ENCODE measurements at regions not wholly inside any gene's neighbourhood (a gene's known extent, or its start where the extent isn't known, plus 50 kb on each side); places are given as distances from the start of the nearest gene placed in this dataset.

DNA sequence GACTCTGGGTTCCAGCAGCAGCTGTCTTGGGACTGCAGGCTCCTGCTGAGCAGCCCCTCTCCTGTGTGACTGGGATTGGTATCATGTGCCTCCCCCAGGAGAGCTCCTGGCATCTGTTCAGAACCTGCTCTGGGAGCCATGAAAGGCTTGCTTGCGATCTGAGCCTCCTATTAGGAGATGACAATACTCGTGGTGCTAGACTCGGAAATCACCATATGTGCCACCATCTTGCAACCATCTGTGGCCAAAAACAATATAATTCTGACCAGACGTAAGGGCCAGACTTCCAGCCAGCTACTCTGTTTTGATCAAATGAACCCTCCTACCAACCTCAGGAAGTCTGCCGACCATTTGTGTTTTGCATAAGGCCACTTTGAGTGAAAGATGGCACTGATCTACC is 484.7 kb downstream of the IRS2 start:
- no peaks in the 10 kb centered on the region for H3K36me3 Mint-ChIP-seq
- ChIA-PET CTCF (no interaction called here), POLR2A (no interaction called here)
- no peak overlapping the region for H3K27ac Mint-ChIP-seq
- no peaks in the 10 kb centered on the region; the same call in 1 of the 2 replicates for H3K9me3 Mint-ChIP-seq
- DNase-seq (ENCODE audit: low spot score), result no peak
- no peak overlapping the region for H3K4me3 Mint-ChIP-seq
- H3K4me1 Mint-ChIP-seq, result no peaks in the 10 kb centered on the region
- no peaks in the 10 kb centered on the region for H3K27me3 Mint-ChIP-seq (ENCODE audit: low read depth)
- TF ChIP-seq FOXP1 (CRISPR knock-in tag; IDR thresholded peaks at IDR 0.05; ENCODE audit: borderline replicate concordance) (no peak), SOX15 (CRISPR knock-in tag; IDR thresholded peaks at IDR 0.05) (no peak), SMAD4 (CRISPR knock-in tag; IDR thresholded peaks at IDR 0.05) (no peak), KAT7 (CRISPR knock-in tag; IDR thresholded peaks at IDR 0.05; ENCODE audit: borderline replicate concordance) (no peak), ZNF263 (CRISPR knock-in tag; IDR thresholded peaks at IDR 0.05; ENCODE audit: low read depth) (no peak), ZNF396 (CRISPR knock-in tag; IDR thresholded peaks at IDR 0.05; ENCODE audit: borderline replicate concordance) (no peak), JAZF1 (CRISPR knock-in tag; IDR thresholded peaks at IDR 0.05) (no peak), E2F1 (CRISPR knock-in tag; IDR thresholded peaks at IDR 0.05) (no peak), MAX (CRISPR knock-in tag; IDR thresholded peaks at IDR 0.05) (no peak), CBFB (CRISPR knock-in tag; IDR thresholded peaks at IDR 0.05; ENCODE audit: low read depth) (no peak), ZNF423 (CRISPR knock-in tag; IDR thresholded peaks at IDR 0.05) (no peak), PRDM15 (CRISPR knock-in tag; IDR thresholded peaks at IDR 0.05) (no peak), MLX (CRISPR knock-in tag; IDR thresholded peaks at IDR 0.05) (no peak)
- TF ChIP-seq, protein P1, sequence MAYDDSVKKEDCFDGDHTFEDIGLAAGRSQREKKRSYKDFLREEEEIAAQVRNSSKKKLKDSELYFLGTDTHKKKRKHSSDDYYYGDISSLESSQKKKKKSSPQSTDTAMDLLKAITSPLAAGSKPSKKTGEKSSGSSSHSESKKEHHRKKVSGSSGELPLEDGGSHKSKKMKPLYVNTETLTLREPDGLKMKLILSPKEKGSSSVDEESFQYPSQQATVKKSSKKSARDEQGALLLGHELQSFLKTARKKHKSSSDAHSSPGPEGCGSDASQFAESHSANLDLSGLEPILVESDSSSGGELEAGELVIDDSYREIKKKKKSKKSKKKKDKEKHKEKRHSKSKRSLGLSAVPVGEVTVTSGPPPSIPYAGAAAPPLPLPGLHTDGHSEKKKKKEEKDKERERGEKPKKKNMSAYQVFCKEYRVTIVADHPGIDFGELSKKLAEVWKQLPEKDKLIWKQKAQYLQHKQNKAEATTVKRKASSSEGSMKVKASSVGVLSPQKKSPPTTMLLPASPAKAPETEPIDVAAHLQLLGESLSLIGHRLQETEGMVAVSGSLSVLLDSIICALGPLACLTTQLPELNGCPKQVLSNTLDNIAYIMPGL (CRISPR knock-in tag; IDR thresholded peaks at IDR 0.05), result no peak
- no peak for ATAC-seq

- Mint-ChIP-seq H3K4me3 (no peak overlapping the region), H3K36me3 (no peaks in the 10 kb centered on the region), H3K4me1 (no peaks in the 10 kb centered on the region), H3K27ac (no peak overlapping the region), H3K27me3 (ENCODE audit: low read depth) (no peaks in the 10 kb centered on the region), H3K9me3 (no peaks in the 10 kb centered on the region; the same call in 1 of the 2 replicates)
- POLR2A ChIA-PET, result no interaction called here
- no peak for ATAC-seq
- CTCF ChIA-PET, result no interaction called here
- DNase-seq (ENCODE audit: low spot score), result no peak
- TF ChIP-seq PRRX2 (CRISPR knock-in tag; IDR thresholded peaks at IDR 0.05) (no peak), OVOL2 (CRISPR knock-in tag; IDR thresholded peaks at IDR 0.05; ENCODE audit: borderline replicate concordance) (no peak), SOX15 (CRISPR knock-in tag; IDR thresholded peaks at IDR 0.05) (no peak), SMAD3 (CRISPR knock-in tag; IDR thresholded peaks at IDR 0.05; ENCODE audit: borderline replicate concordance) (no peak), ZBTB21 (CRISPR knock-in tag; IDR thresholded peaks at IDR 0.05; ENCODE audit: borderline replicate concordance) (no peak), TP53 (CRISPR knock-in tag; IDR thresholded peaks at IDR 0.05) (no peak), ZNF317 (CRISPR knock-in tag; IDR thresholded peaks at IDR 0.05; ENCODE audit: borderline replicate concordance, low read depth) (no peak), SMAD4 (CRISPR knock-in tag; IDR thresholded peaks at IDR 0.05) (no peak), ATF3 (CRISPR knock-in tag; conservative IDR thresholded peaks at IDR 0.05) (no peak)
- TF ChIP-seq, protein P2, sequence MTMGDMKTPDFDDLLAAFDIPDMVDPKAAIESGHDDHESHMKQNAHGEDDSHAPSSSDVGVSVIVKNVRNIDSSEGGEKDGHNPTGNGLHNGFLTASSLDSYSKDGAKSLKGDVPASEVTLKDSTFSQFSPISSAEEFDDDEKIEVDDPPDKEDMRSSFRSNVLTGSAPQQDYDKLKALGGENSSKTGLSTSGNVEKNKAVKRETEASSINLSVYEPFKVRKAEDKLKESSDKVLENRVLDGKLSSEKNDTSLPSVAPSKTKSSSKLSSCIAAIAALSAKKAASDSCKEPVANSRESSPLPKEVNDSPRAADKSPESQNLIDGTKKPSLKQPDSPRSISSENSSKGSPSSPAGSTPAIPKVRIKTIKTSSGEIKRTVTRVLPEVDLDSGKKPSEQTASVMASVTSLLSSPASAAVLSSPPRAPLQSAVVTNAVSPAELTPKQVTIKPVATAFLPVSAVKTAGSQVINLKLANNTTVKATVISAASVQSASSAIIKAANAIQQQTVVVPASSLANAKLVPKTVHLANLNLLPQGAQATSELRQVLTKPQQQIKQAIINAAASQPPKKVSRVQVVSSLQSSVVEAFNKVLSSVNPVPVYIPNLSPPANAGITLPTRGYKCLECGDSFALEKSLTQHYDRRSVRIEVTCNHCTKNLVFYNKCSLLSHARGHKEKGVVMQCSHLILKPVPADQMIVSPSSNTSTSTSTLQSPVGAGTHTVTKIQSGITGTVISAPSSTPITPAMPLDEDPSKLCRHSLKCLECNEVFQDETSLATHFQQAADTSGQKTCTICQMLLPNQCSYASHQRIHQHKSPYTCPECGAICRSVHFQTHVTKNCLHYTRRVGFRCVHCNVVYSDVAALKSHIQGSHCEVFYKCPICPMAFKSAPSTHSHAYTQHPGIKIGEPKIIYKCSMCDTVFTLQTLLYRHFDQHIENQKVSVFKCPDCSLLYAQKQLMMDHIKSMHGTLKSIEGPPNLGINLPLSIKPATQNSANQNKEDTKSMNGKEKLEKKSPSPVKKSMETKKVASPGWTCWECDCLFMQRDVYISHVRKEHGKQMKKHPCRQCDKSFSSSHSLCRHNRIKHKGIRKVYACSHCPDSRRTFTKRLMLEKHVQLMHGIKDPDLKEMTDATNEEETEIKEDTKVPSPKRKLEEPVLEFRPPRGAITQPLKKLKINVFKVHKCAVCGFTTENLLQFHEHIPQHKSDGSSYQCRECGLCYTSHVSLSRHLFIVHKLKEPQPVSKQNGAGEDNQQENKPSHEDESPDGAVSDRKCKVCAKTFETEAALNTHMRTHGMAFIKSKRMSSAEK (CRISPR knock-in tag; IDR thresholded peaks at IDR 0.05; ENCODE audit: borderline replicate concordance), result no peak
- TF ChIP-seq, protein P3, sequence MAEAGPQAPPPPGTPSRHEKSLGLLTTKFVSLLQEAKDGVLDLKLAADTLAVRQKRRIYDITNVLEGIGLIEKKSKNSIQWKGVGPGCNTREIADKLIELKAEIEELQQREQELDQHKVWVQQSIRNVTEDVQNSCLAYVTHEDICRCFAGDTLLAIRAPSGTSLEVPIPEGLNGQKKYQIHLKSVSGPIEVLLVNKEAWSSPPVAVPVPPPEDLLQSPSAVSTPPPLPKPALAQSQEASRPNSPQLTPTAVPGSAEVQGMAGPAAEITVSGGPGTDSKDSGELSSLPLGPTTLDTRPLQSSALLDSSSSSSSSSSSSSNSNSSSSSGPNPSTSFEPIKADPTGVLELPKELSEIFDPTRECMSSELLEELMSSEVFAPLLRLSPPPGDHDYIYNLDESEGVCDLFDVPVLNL (CRISPR knock-in tag; IDR thresholded peaks at IDR 0.05; ENCODE audit: borderline replicate concordance, low read depth), result no peak
These were observed 485.1 kb downstream of the IRS2 start for GRCh38 chr13:109301276-109301675.
